GM23248 (cell line): ENCODE measurements at regions not wholly inside any gene's neighbourhood (a gene's known extent, or its start where the extent isn't known, plus 50 kb on each side); places are given as distances from the start of the nearest gene placed in this dataset.

Source experiments
- EZH2 ChIP-seq: fragments of 200-600 bp; sonication (generic); IDR thresholded peaks from 2 replicates; pipeline ENCODE4 v1.6.1; 2018; ENCODE audit warnings: antibody characterized with exemption, mild to moderate bottlenecking; ENCODE audit not compliant: insufficient read depth, poor library complexity, severe bottlenecking
- EZH2phosphoT487 ChIP-seq: fragments of 200-600 bp; sonication (generic); IDR thresholded peaks from 2 replicates; pipeline ENCODE4 v1.6.1; 2018; ENCODE audit warnings: antibody characterized with exemption, moderate library complexity, mild to moderate bottlenecking, low read depth; ENCODE audit not compliant: insufficient read depth

DNA sequence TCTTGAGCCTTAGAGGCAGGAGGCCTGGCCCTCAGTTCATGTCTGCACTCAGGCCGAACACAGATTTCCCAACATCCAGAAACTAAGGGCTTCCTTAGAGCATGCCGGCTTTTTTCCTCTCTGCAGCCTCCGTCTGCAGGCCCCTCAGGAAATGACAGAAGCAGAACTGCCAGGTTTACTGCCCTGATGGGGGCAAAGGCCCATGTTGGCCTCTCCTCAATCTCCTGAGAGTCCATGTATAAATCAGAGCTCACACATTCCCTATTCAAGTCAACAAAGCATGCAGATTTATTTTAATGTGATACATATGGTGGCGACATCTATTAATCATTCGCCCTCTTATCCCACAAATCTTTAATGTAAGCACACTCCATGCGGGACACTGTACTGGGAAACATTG is 475.6 kb upstream of the HS6ST1 start:
- no peak for TF ChIP-seq EZH2phosphoT487
- no peak for TF ChIP-seq EZH2
